GM12874 (cell line): ENCODE measurements at regions not wholly inside any gene's neighbourhood (a gene's known extent, or its start where the extent isn't known, plus 50 kb on each side); places are given as distances from the start of the nearest gene placed in this dataset.

Source experiments
- CTCF ChIP-seq: IDR thresholded peaks from 2 replicates; pipeline ENCODE4 v1.5.1; 2011; ENCODE audit warnings: low read depth, mild to moderate bottlenecking, control low read depth, low read length, moderate library complexity; ENCODE audit not compliant: insufficient read depth

GRCh38 chr1:96964761-96965160 is 243.2 kb downstream of the PTBP2 start:
- no peak for TF ChIP-seq CTCF

GRCh38 chr1:96966536-96967138 is 245.1 kb downstream of the PTBP2 start:
- TF ChIP-seq CTCF, result peak; percentile 83

GRCh38 chr1:96967311-96967710 is 245.7 kb downstream of the PTBP2 start:
- no peak for TF ChIP-seq CTCF

GRCh38 chr1:96968541-96968940 is 247.0 kb downstream of the PTBP2 start:
- TF ChIP-seq CTCF, result no peak

- TF ChIP-seq CTCF, result no peak
These were observed 247.4 kb downstream of the PTBP2 start for GRCh38 chr1:96968983-96969382.

GRCh38 chr1:96969656-96970163 is 248.1 kb downstream of the PTBP2 start:
- no peak for TF ChIP-seq CTCF

GRCh38 chr1:96971439-96971838 is 249.9 kb downstream of the PTBP2 start:
- TF ChIP-seq CTCF, result no peak
